ENCODE measurements at regions not wholly inside any gene's neighbourhood (a gene's known extent, or its start where the extent isn't known, plus 50 kb on each side); places are given as distances from the start of the nearest gene placed in this dataset.
"Not testable (repeated sequence)": the region's sequence is repeated elsewhere in the genome, so short reads cannot be mapped to it uniquely, and the experiment has no call there.

DNA sequence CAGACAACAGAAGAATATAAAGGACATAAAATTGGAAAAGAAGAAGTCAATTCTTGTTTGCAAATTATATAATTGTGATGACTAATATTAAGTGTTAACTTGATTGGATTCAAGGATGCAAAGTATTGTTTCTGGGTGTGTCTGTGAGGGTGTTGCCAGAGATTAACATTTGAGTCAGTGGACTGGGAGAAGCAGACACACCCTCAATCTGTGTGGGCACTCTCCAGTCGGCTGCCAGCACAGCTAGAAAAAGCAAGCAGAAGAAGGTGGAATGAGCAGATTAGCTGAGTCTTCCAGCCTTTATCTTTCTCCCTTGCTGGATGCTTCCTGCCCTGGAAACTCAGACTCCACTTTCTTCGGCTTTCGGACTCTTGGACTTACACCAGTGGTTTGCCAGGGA is 51.7 kb downstream of the UBE2NL start:
- Mint-ChIP-seq H3K27ac (no peak overlapping the region), H3K27me3 (no peaks in the 10 kb centered on the region), H3K4me3 (no peak overlapping the region), H3K4me1 (no peaks in the 10 kb centered on the region), H3K9me3 (no peaks in the 10 kb centered on the region), H3K36me3 (ENCODE audit: low read depth) (no peaks in the 10 kb centered on the region)
- ChIA-PET POLR2A (no interaction called here), CTCF (no interaction called here)
- DNase-seq = no peak

GRCh38 chrX:143940119-143940518 is 56.2 kb downstream of the UBE2NL start:
- Mint-ChIP-seq H3K4me1 (no peaks in the 10 kb centered on the region), H3K9me3 (no peaks in the 10 kb centered on the region), H3K27ac (no peak overlapping the region), H3K36me3 (ENCODE audit: low read depth) (no peaks in the 10 kb centered on the region), H3K27me3 (no peaks in the 10 kb centered on the region), H3K4me3 (no peak overlapping the region)
- CTCF ChIA-PET = no interaction called here
- POLR2A ChIA-PET = no interaction called here
- DNase-seq = no peak

DNA sequence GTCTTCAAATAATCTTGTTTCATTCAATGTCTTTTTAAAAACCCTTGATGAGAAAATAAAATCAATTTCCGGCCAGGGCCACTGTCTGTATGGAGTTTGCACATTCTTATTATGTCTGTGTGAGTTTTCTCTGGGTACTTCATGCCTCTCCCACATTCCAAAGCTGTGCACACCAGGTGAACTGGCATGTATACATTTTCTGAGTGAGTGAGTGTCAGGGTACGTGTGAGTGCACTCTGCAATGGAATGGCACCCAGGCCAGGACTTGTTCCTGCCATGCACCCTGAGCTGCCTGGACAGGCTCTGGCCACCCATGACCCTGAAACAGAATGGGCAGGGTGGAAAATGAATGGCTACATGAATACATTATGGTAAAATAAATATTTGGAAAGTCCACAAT is 61.3 kb downstream of the UBE2NL start:
- no peak overlapping the region for H3K4me3 Mint-ChIP-seq
- ChIA-PET CTCF (no interaction called here), POLR2A (no interaction called here)
- no peaks in the 10 kb centered on the region for H3K27me3 Mint-ChIP-seq
- H3K9me3 Mint-ChIP-seq = peaks cover 7% of the 10 kb centered on the region
- H3K36me3 Mint-ChIP-seq (ENCODE audit: low read depth) = no peaks in the 10 kb centered on the region
- no peak for DNase-seq
- no peaks in the 10 kb centered on the region for H3K4me1 Mint-ChIP-seq
- no peak overlapping the region for H3K27ac Mint-ChIP-seq

DNA sequence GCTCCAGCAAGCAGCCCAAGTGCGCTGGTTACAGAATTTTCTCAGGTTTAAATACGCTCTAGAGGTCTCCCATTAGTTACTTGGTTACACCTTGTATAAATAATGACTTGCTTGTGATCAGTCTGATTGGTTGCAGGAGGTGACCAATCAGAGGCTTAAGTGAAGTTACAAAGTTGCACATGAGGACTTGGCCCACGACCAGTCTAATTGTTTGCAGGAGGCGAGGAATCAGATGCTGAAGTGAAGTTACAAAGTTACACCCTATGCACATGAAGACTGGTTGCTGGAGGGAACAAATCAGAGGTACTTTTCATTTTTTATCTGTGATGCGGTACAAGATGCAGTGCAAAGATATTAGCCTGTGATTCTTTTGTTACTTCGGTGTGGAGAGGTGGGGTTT is 80.7 kb downstream of the UBE2NL start:
- no peaks in the 10 kb centered on the region for H3K9me3 Mint-ChIP-seq
- H3K27me3 Mint-ChIP-seq = no peaks in the 10 kb centered on the region
- CTCF ChIA-PET = no interaction called here
- no peaks in the 10 kb centered on the region for H3K4me1 Mint-ChIP-seq
- H3K36me3 Mint-ChIP-seq (ENCODE audit: low read depth) = no peaks in the 10 kb centered on the region
- no peak for DNase-seq
- H3K27ac Mint-ChIP-seq = no peak overlapping the region
- no peak overlapping the region for H3K4me3 Mint-ChIP-seq
- POLR2A ChIA-PET = no interaction called here

GRCh38 chrX:143988356-143988755 is 104.5 kb downstream of the UBE2NL start:
- ChIA-PET POLR2A (no interaction called here), CTCF (no interaction called here)
- no peaks in the 10 kb centered on the region for H3K4me1 Mint-ChIP-seq
- H3K36me3 Mint-ChIP-seq (ENCODE audit: low read depth) = no peaks in the 10 kb centered on the region
- H3K9me3 Mint-ChIP-seq = peaks cover 6% of the 10 kb centered on the region
- no peak overlapping the region for H3K4me3 Mint-ChIP-seq
- no peak overlapping the region for H3K27ac Mint-ChIP-seq
- DNase-seq = no peak
- H3K27me3 Mint-ChIP-seq = no peaks in the 10 kb centered on the region

- ChIA-PET CTCF (no interaction called here), POLR2A (no interaction called here)
- no peaks in the 10 kb centered on the region for H3K27me3 Mint-ChIP-seq
- H3K9me3 Mint-ChIP-seq = peaks cover 2% of the 10 kb centered on the region
- H3K27ac Mint-ChIP-seq = no peak overlapping the region
- H3K36me3 Mint-ChIP-seq (ENCODE audit: low read depth) = no peaks in the 10 kb centered on the region
- H3K4me3 Mint-ChIP-seq = no peak overlapping the region
- DNase-seq = no peak
- H3K4me1 Mint-ChIP-seq = no peaks in the 10 kb centered on the region
These were observed 110.3 kb downstream of the UBE2NL start for GRCh38 chrX:143994206-143994605.

GRCh38 chrX:143998261-143998660 is 114.4 kb downstream of the UBE2NL start:
- ChIA-PET POLR2A (no interaction called here), CTCF (no interaction called here)
- H3K4me1 Mint-ChIP-seq = no peaks in the 10 kb centered on the region
- no peaks in the 10 kb centered on the region for H3K27me3 Mint-ChIP-seq
- no peak overlapping the region for H3K4me3 Mint-ChIP-seq
- peaks cover 4% of the 10 kb centered on the region for H3K9me3 Mint-ChIP-seq
- H3K36me3 Mint-ChIP-seq (ENCODE audit: low read depth) = no peaks in the 10 kb centered on the region
- no peak overlapping the region for H3K27ac Mint-ChIP-seq
- no peak for DNase-seq

DNA sequence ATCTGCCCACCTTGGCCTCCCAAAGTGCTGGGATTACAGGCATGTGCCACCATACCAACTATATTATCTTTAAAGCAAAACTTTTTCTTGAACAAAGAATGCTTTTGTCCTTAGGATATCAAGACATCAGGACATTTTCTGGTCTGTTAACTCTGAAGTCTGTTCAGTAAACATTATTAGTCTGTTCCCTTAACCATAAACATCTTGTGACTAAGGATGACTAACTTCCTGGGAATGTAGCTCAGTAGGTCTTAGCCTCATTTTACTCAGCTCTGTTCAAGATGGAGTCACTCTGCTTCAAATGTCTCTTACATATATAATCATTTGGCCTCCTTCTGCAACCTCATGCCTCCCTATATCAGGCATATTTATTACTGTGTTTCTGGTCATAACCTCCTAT is 122.9 kb downstream of the UBE2NL start:
- ChIA-PET CTCF (no interaction called here), POLR2A (no interaction called here)
- Mint-ChIP-seq H3K27me3 (no peaks in the 10 kb centered on the region), H3K4me1 (no peaks in the 10 kb centered on the region), H3K27ac (no peak overlapping the region), H3K36me3 (ENCODE audit: low read depth) (no peaks in the 10 kb centered on the region), H3K9me3 (no peaks in the 10 kb centered on the region), H3K4me3 (no peak overlapping the region)
- DNase-seq = no peak

- ChIA-PET POLR2A (no interaction called here), CTCF (no interaction called here)
- H3K27me3 Mint-ChIP-seq = no peaks in the 10 kb centered on the region
- no peaks in the 10 kb centered on the region for H3K36me3 Mint-ChIP-seq (ENCODE audit: low read depth)
- no peak for DNase-seq
- no peak overlapping the region for H3K27ac Mint-ChIP-seq
- no peak overlapping the region for H3K4me3 Mint-ChIP-seq
- no peaks in the 10 kb centered on the region for H3K4me1 Mint-ChIP-seq
- peaks cover 5% of the 10 kb centered on the region for H3K9me3 Mint-ChIP-seq
These were observed 156.9 kb downstream of the UBE2NL start for GRCh38 chrX:144040793-144041192.

- H3K36me3 Mint-ChIP-seq (ENCODE audit: low read depth) = no peaks in the 10 kb centered on the region
- POLR2A ChIA-PET = no interaction called here
These were observed 158.4 kb downstream of the UBE2NL start for GRCh38 chrX:144042271-144042670.

GRCh38 chrX:144075432-144075831 is 191.6 kb downstream of the UBE2NL start:
- no peak for DNase-seq
- H3K27me3 Mint-ChIP-seq = no peaks in the 10 kb centered on the region
- ChIA-PET CTCF (no interaction called here), POLR2A (no interaction called here)
- H3K9me3 Mint-ChIP-seq = no peaks in the 10 kb centered on the region
- H3K4me3 Mint-ChIP-seq = no peak overlapping the region
- no peaks in the 10 kb centered on the region for H3K4me1 Mint-ChIP-seq
- no peaks in the 10 kb centered on the region for H3K36me3 Mint-ChIP-seq (ENCODE audit: low read depth)
- H3K27ac Mint-ChIP-seq = no peak overlapping the region

More at GRCh38 chrX:144042271-144042670, 158.4 kb downstream of the UBE2NL start:
- no peak for DNase-seq
- H3K9me3 Mint-ChIP-seq = peaks cover 2% of the 10 kb centered on the region
- H3K4me3 Mint-ChIP-seq = no peak overlapping the region
- no peaks in the 10 kb centered on the region for H3K27me3 Mint-ChIP-seq
- no peak overlapping the region for H3K27ac Mint-ChIP-seq
- CTCF ChIA-PET = no interaction called here
- H3K4me1 Mint-ChIP-seq = no peaks in the 10 kb centered on the region

GRCh38 chrX:144082237-144082636 is 198.4 kb downstream of the UBE2NL start:
- H3K36me3 Mint-ChIP-seq (ENCODE audit: low read depth) = not testable (repeated sequence)

GRCh38 chrX:144089674-144090073 is 205.8 kb downstream of the UBE2NL start:
- H3K4me1 Mint-ChIP-seq; H3K9me3 Mint-ChIP-seq; H3K27ac Mint-ChIP-seq; CTCF ChIA-PET; H3K4me3 Mint-ChIP-seq; POLR2A ChIA-PET; H3K27me3 Mint-ChIP-seq; H3K36me3 Mint-ChIP-seq (ENCODE audit: low read depth); DNase-seq: not testable (repeated sequence)

More at GRCh38 chrX:144082237-144082636, 198.4 kb downstream of the UBE2NL start:
- H3K4me1 Mint-ChIP-seq, H3K4me3 Mint-ChIP-seq, CTCF ChIA-PET, H3K27me3 Mint-ChIP-seq, H3K27ac Mint-ChIP-seq, POLR2A ChIA-PET, DNase-seq, H3K9me3 Mint-ChIP-seq: not testable (repeated sequence)

DNA sequence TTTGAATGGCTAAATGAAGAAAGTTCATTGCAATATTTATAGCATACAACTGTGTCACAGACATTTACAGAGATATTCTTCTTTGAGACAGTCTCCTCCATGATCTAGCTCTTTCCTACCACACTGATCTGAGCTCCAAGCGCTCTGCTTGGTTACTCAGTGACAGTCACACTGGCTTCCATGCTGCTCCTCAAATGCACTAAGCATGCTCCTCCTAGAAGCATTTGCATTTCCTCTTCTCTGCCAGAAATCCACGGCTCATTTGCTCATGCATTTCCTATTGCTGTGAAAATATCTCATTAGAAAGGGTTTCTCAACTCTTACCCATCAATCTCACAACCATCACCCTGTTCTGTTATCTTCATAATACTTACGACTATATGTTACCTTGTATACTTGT is 208.2 kb downstream of the UBE2NL start:
- H3K9me3 Mint-ChIP-seq; CTCF ChIA-PET; H3K36me3 Mint-ChIP-seq (ENCODE audit: low read depth); H3K27me3 Mint-ChIP-seq; DNase-seq; H3K4me1 Mint-ChIP-seq; POLR2A ChIA-PET; H3K4me3 Mint-ChIP-seq; H3K27ac Mint-ChIP-seq: not testable (repeated sequence)

- CTCF ChIA-PET; POLR2A ChIA-PET; H3K27ac Mint-ChIP-seq; DNase-seq; H3K4me1 Mint-ChIP-seq; H3K27me3 Mint-ChIP-seq; H3K4me3 Mint-ChIP-seq; H3K36me3 Mint-ChIP-seq (ENCODE audit: low read depth); H3K9me3 Mint-ChIP-seq: not testable (repeated sequence)
These were observed 235.6 kb downstream of the UBE2NL start for GRCh38 chrX:144119490-144119889.

Measured in activated CD4-positive, alpha-beta T cell treated with anti-CD3 and anti-CD28 coated beads, Interleukin-2, amount 10 ng/mL, durations not matched to agents 7 days and 5 days (primary cell).